DMS53 treated with DMSO at 0.1 percent for 48 hours (cell line): ENCODE measurements at regions not wholly inside any gene's neighbourhood (a gene's known extent, or its start where the extent isn't known, plus 50 kb on each side); places are given as distances from the start of the nearest gene placed in this dataset.

ENCODE experiments used
- DNase-seq: peaks from one replicate; lab custom pipeline; 2025; ENCODE audit not compliant: unreplicated experiment; lab: John Stamatoyannopoulos, UW

- DNase-seq: no peak
Measured at GRCh38 chr7:37504801-37505200, 56.1 kb upstream of the ELMO1 start.

- DNase-seq: no peak
Measured at GRCh38 chr7:37505750-37506353, 57.2 kb upstream of the ELMO1 start.

- DNase-seq: no peak
Measured at GRCh38 chr7:37508118-37508517, 59.5 kb upstream of the ELMO1 start.

GRCh38 chr7:37510043-37510634 lies 61.5 kb upstream of the ELMO1 start:
- DNase-seq: no peak

GRCh38 chr7:37511915-37512314 lies 63.3 kb upstream of the ELMO1 start:
- DNase-seq: no peak

- DNase-seq: no peak
Measured at GRCh38 chr7:37514497-37514896, 65.8 kb upstream of the ELMO1 start.

GRCh38 chr7:37516664-37517063 lies 68.0 kb upstream of the ELMO1 start:
- peak; percentile 50 for DNase-seq

GRCh38 chr7:37518266-37518665 lies 69.6 kb upstream of the ELMO1 start:
- DNase-seq: no peak

GRCh38 chr7:37524056-37524455 lies 75.4 kb upstream of the ELMO1 start:
- no peak for DNase-seq

GRCh38 chr7:37524797-37525196 lies 76.1 kb upstream of the ELMO1 start:
- no peak for DNase-seq

GRCh38 chr7:37526623-37527022 lies 78.0 kb upstream of the ELMO1 start:
- no peak for DNase-seq

GRCh38 chr7:37527109-37527508 lies 78.4 kb upstream of the ELMO1 start:
- no peak for DNase-seq

- DNase-seq: no peak
Measured at GRCh38 chr7:37531225-37531624, 82.6 kb upstream of the ELMO1 start.

GRCh38 chr7:37532636-37533035 lies 84.0 kb upstream of the ELMO1 start:
- no peak for DNase-seq

- DNase-seq: no peak
Measured at GRCh38 chr7:37534893-37535610, 86.4 kb upstream of the ELMO1 start.

GRCh38 chr7:37535841-37536240 lies 87.2 kb upstream of the ELMO1 start:
- no peak for DNase-seq

- no peak for DNase-seq
Measured at GRCh38 chr7:37536706-37537105, 88.0 kb upstream of the ELMO1 start.

- no peak for DNase-seq
Measured at GRCh38 chr7:37537439-37537838, 88.8 kb upstream of the ELMO1 start.

- no peak for DNase-seq
Measured at GRCh38 chr7:37538945-37539344, 90.3 kb upstream of the ELMO1 start.

- DNase-seq: no peak
Measured at GRCh38 chr7:37540917-37541316, 92.3 kb upstream of the ELMO1 start.

GRCh38 chr7:37541810-37542443 lies 93.3 kb upstream of the ELMO1 start:
- no peak for DNase-seq
